ENCODE measurements at regions not wholly inside any gene's neighbourhood (a gene's known extent, or its start where the extent isn't known, plus 50 kb on each side); places are given as distances from the start of the nearest gene placed in this dataset.

- Mint-ChIP-seq H3K4me3 (no peak overlapping the region), H3K36me3 (no peaks in the 10 kb centered on the region), H3K4me1 (peaks cover 4% of the 10 kb centered on the region), H3K9me3 (peaks cover 4% of the 10 kb centered on the region), H3K27ac (no peak overlapping the region), H3K27me3 (ENCODE audit: low read depth) (no peaks in the 10 kb centered on the region)
- no peak for DNase-seq (ENCODE audit: low spot score in 2 of 2, unreplicated experiment in 2 of 2)
- no peak for TF ChIP-seq CTCF (IDR thresholded peaks at IDR 0.05; ENCODE audit: unreplicated experiment)
Measured at GRCh38 chr16:64144617-64145016, 977.2 kb downstream of the CDH11 start.

GRCh38 chr16:64138621-64139020 lies 983.2 kb downstream of the CDH11 start:
- Mint-ChIP-seq H3K27me3 (ENCODE audit: low read depth) (no peaks in the 10 kb centered on the region), H3K27ac (no peak overlapping the region), H3K9me3 (peaks cover 4% of the 10 kb centered on the region), H3K36me3 (no peaks in the 10 kb centered on the region), H3K4me3 (no peak overlapping the region), H3K4me1 (peaks cover under 1% of the 10 kb centered on the region)
- DNase-seq (ENCODE audit: low spot score in 2 of 2, unreplicated experiment in 2 of 2): no peak
- no peak for TF ChIP-seq CTCF (IDR thresholded peaks at IDR 0.05; ENCODE audit: unreplicated experiment)

GRCh38 chr16:64138006-64138405 lies 983.9 kb downstream of the CDH11 start:
- Mint-ChIP-seq H3K36me3 (no peaks in the 10 kb centered on the region), H3K4me1 (peaks cover 6% of the 10 kb centered on the region), H3K9me3 (peaks cover 4% of the 10 kb centered on the region), H3K27me3 (ENCODE audit: low read depth) (no peaks in the 10 kb centered on the region), H3K4me3 (no peak overlapping the region), H3K27ac (no peak overlapping the region)
- TF ChIP-seq CTCF (IDR thresholded peaks at IDR 0.05; ENCODE audit: unreplicated experiment): no peak
- DNase-seq (ENCODE audit: low spot score in 2 of 2, unreplicated experiment in 2 of 2): no peak

- Mint-ChIP-seq H3K36me3 (no peaks in the 10 kb centered on the region), H3K27me3 (ENCODE audit: low read depth) (no peaks in the 10 kb centered on the region), H3K9me3 (peaks cover 4% of the 10 kb centered on the region), H3K27ac (no peak overlapping the region), H3K4me1 (peaks cover 15% of the 10 kb centered on the region), H3K4me3 (no peak overlapping the region)
- no peak for TF ChIP-seq CTCF (IDR thresholded peaks at IDR 0.05; ENCODE audit: unreplicated experiment)
- DNase-seq (ENCODE audit: low spot score in 2 of 2, unreplicated experiment in 2 of 2): no peak
Measured at GRCh38 chr16:64136743-64137142, 985.1 kb downstream of the CDH11 start.

- H3K4me3 Mint-ChIP-seq: no peak overlapping the region
Measured at GRCh38 chr16:64136314-64136713, 985.5 kb downstream of the CDH11 start.

More at GRCh38 chr16:64136314-64136713, 985.5 kb downstream of the CDH11 start:
- no peaks in the 10 kb centered on the region for H3K36me3 Mint-ChIP-seq
- H3K4me1 Mint-ChIP-seq: peaks cover 15% of the 10 kb centered on the region
- no peak for TF ChIP-seq CTCF (IDR thresholded peaks at IDR 0.05; ENCODE audit: unreplicated experiment)
- H3K27me3 Mint-ChIP-seq (ENCODE audit: low read depth): no peaks in the 10 kb centered on the region
- H3K9me3 Mint-ChIP-seq: peaks cover 4% of the 10 kb centered on the region
- no peak overlapping the region for H3K27ac Mint-ChIP-seq
- DNase-seq (ENCODE audit: low spot score in 2 of 2, unreplicated experiment in 2 of 2): no peak

Data from mesothelial cell of epicardium (in vitro differentiated cells).